ENCODE measurements at regions not wholly inside any gene's neighbourhood (a gene's known extent, or its start where the extent isn't known, plus 50 kb on each side); places are given as distances from the start of the nearest gene placed in this dataset.

DNA sequence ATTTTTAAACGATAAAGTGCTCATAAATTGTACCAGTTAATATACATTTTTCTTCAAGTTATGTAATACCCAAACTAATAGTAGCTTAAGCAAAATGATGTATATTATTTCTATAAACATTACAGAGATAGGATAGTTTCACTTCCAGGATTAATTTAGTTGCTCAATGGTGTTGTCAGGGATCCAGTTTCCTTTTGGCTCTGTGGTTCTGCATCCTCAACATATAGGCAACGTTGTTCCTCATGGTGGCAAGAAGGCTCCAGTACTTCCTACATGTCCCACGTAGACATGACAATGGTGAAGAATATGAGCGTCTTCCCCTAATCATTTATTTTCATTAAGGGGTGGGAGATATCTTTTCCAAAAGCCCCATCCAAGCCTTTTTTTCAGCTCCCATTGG, 60.7 kb upstream of the DCD start:
- DNase-seq, result no peak

DNA sequence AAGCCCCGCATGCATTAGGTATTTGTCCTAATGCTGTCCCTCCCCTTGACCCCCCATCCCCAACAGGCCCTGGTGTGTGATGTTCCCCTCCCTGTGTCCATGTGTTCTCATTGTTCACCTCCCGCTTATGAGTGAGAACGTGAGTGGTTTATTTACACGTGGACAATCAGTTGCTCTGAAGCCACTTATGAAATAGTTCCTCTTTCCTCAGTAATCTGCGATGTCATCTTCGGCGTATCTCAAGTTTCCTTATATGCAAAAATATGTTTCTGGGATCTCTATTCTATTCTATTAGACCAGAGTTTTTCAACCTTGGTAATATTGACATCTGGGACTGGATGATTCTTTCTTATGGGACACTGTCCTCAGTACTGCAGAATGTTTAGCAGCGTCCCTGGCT, 56.0 kb upstream of the DCD start:
- DNase-seq, result no peak

DNA sequence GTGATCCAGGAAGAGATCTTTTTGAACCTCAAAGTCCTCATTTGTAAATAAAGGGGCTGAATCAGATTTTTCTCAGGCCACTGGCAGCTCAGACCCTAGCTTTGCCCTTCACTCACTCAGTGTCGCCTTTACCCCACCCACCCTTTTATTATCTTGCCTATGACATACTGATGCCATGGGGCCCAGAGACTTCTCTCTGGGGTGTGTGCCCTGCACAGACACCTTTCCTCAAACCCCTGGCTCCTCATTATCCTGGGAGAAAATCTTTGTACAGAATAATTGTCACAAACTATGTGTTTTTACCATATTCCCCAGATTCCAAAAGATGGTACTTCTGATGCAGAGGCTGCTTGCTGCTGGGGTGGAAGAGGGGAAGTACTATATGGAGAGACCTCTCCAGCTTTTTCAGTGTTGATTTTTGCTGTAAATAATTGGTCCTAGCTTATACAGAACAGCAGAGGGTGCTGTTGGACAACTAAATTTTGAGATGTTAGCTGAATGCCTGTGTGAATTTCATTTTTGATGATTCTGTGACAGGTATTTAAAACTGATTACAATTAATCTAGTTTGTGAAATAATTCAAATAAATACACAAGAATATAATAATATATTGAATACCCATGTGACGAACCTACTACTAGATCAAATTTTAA, 53.9 kb upstream of the DCD start:
- no peak for DNase-seq

DNA sequence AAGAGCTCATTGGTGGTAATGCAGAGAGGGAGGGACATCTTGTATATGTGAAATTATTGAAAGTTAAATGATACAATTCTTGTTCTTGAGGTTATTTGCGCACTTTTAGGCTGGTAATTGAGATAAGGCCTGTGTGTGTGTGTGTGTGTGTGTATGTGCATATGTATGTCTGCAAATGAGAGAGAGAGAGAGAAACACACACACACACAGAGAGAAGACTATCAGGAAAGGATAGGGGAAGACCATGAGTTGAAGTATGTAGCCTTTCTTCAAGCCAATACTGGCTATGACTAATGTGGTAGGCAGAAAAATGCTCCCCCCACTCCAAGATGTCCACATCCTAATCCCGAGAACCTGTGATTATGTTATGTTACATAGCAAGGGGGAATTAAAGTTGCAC, 52.7 kb upstream of the DCD start:
- no peak for DNase-seq

DNA sequence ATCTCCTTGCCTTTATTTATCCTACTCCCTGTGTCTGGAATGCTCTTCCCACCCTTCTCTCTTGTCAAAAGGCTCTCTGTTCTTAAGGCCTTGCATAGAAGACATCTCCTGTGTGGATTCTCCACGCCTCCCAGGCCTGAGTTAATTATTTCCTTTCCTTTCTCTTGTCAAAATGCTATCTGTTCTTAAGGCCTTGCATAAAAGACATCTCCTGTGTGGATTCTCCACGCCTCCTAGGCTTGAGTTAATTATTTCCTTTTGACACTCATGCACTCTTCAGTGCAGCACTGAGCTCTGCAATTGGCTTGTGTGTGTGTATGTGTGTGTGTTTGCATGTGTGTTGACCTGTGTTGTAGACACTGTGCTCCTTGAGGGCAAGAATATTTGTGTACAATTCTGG, 52.1 kb upstream of the DCD start:
- DNase-seq, result no peak
